ENCODE measurements at regions not wholly inside any gene's neighbourhood (a gene's known extent, or its start where the extent isn't known, plus 50 kb on each side); places are given as distances from the start of the nearest gene placed in this dataset.

- TF ChIP-seq, protein P1, sequence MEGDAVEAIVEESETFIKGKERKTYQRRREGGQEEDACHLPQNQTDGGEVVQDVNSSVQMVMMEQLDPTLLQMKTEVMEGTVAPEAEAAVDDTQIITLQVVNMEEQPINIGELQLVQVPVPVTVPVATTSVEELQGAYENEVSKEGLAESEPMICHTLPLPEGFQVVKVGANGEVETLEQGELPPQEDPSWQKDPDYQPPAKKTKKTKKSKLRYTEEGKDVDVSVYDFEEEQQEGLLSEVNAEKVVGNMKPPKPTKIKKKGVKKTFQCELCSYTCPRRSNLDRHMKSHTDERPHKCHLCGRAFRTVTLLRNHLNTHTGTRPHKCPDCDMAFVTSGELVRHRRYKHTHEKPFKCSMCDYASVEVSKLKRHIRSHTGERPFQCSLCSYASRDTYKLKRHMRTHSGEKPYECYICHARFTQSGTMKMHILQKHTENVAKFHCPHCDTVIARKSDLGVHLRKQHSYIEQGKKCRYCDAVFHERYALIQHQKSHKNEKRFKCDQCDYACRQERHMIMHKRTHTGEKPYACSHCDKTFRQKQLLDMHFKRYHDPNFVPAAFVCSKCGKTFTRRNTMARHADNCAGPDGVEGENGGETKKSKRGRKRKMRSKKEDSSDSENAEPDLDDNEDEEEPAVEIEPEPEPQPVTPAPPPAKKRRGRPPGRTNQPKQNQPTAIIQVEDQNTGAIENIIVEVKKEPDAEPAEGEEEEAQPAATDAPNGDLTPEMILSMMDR (IDR thresholded peaks at IDR 0.05), result no peak
- TF ChIP-seq POLR2A (IDR thresholded peaks at IDR 0.05) (no peak), POLR2AphosphoS5 (IDR thresholded peaks at IDR 0.05) (no peak), EP300 (IDR thresholded peaks at IDR 0.05; ENCODE audit: low read depth) (no peak)
Observed at GRCh38 chr19:31498781-31499180, 149.5 kb upstream of the TSHZ3 start.

All from transverse colon (tissue), 4 donors.